ENCODE measurements at regions not wholly inside any gene's neighbourhood (a gene's known extent, or its start where the extent isn't known, plus 50 kb on each side); places are given as distances from the start of the nearest gene placed in this dataset.
"Not testable (repeated sequence)": the region's sequence is repeated elsewhere in the genome, so short reads cannot be mapped to it uniquely, and the experiment has no call there.

DNA sequence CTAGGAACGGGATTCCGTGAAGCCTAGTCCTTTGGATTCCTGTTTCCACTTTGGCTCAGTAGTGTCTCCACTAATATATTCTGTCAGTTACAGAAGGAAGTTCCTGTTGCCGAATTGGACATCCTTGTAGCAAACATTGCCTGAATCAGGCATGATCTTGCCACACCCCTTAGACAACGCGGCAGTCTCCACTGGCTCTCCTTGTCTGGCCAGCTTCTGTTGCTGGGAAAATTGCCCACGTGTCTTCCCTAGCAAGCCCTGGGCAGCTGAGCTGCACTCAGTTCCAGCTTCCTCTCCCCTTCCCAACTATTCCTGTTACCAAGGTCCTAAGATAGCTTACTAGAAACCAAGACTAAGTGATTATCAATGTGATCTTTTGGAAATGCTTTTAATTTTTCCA, 316.6 kb upstream of the RIOK2 start:
- Histone ChIP-seq H3K27ac (no peak overlapping the region), H3K9me3 (no peaks in the 10 kb centered on the region), H3K4me1 (no peaks in the 10 kb centered on the region), H3K4me3 (no peak overlapping the region), H3K27me3 (ENCODE audit: low read depth) (no peaks in the 10 kb centered on the region), H3K36me3 (no peaks in the 10 kb centered on the region)
- TF ChIP-seq, protein P1, sequence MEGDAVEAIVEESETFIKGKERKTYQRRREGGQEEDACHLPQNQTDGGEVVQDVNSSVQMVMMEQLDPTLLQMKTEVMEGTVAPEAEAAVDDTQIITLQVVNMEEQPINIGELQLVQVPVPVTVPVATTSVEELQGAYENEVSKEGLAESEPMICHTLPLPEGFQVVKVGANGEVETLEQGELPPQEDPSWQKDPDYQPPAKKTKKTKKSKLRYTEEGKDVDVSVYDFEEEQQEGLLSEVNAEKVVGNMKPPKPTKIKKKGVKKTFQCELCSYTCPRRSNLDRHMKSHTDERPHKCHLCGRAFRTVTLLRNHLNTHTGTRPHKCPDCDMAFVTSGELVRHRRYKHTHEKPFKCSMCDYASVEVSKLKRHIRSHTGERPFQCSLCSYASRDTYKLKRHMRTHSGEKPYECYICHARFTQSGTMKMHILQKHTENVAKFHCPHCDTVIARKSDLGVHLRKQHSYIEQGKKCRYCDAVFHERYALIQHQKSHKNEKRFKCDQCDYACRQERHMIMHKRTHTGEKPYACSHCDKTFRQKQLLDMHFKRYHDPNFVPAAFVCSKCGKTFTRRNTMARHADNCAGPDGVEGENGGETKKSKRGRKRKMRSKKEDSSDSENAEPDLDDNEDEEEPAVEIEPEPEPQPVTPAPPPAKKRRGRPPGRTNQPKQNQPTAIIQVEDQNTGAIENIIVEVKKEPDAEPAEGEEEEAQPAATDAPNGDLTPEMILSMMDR (IDR thresholded peaks at IDR 0.05): no peak
- intact Hi-C loops (cut with DNase I): no loop called here
- no peak for ATAC-seq
- no peak for DNase-seq

DNA sequence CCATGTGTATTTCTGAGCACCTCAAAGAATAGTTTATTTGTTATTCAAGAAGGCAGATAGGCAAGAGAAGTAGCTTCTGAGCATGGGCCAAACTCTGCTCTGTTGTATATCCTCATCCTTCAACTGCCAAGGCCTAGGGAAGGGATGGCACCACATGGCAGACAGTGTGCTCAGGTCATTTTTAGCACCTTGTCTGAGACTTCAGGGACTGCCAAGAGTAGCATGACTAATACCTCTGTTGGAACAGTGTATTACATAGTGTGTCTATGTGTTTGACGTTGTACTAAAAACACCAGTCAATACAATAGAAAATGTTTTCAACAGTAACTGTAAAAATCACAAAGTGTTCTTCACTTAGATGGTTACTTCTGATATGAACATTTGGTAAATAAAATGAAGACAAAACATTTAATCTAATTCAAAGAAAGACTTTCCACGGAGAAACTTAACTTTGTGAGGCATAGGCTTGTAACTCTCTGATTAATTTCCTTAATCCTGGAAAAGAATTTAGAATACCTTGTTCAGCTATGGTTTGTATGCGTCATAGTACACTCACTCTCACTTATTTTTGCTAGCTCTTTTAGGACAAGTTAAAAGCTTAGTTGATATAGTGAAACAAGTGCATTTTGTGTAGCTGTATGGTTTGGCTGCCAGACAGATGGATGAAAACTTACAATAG, 318.4 kb upstream of the RIOK2 start:
- H3K4me3 ChIP-seq: no peak overlapping the region
- ATAC-seq (no peak), DNase-seq (no peak)
- no peaks in the 10 kb centered on the region for H3K27me3 ChIP-seq (ENCODE audit: low read depth)
- no peak overlapping the region for H3K27ac ChIP-seq
- no peaks in the 10 kb centered on the region for H3K9me3 ChIP-seq
- TF ChIP-seq, protein P1 (IDR thresholded peaks at IDR 0.05): no peak
- intact Hi-C loops (cut with DNase I): no loop called here
- no peaks in the 10 kb centered on the region for H3K36me3 ChIP-seq
- no peaks in the 10 kb centered on the region for H3K4me1 ChIP-seq

DNA sequence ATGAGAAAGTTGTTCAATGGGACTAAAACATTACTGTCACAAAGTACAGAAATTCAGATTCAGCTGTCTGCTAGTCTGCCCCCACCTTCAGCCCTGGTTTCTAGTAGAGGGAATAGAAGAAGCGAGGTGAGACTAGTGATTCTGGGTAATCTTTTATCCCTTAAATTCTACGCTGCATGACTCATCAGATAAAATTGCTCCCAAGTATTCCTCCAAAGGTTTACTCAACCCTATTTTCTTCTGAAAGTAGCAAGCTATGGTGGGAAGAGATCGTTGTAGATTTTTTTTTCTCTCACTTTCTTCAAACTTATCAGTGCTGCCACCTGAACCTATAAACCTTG, 318.9 kb upstream of the RIOK2 start:
- intact Hi-C loops (cut with DNase I): no loop called here
- no peaks in the 10 kb centered on the region for H3K9me3 ChIP-seq
- TF ChIP-seq, protein P1 (IDR thresholded peaks at IDR 0.05): no peak

DNA sequence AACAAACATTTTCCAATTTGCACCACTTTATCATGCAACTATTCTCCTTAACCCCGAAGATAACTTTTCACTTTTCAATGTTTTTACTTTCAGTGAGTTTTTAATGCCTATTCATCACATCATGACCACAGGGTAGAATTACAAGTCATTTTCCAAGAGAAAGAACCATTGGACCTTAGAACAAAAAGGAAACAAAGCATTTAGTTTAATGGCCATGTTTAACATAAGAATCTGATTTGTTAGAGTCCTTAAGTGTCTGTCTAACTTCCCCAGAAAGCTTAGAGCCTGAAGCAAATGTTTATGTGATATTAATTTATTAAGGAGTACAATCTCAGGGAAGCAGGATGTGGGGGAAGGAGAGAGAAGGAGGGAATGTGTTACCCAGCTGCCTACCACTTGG, 325.8 kb upstream of the RIOK2 start:
- intact Hi-C loops (cut with DNase I): no loop called here
- ATAC-seq: no peak

More for the DNA sequence above, 318.9 kb upstream of the RIOK2 start:
- DNase-seq (no peak), ATAC-seq (no peak)
- Histone ChIP-seq H3K36me3 (no peaks in the 10 kb centered on the region), H3K4me3 (no peak overlapping the region), H3K27ac (no peak overlapping the region), H3K4me1 (no peaks in the 10 kb centered on the region), H3K27me3 (ENCODE audit: low read depth) (no peaks in the 10 kb centered on the region)

DNA sequence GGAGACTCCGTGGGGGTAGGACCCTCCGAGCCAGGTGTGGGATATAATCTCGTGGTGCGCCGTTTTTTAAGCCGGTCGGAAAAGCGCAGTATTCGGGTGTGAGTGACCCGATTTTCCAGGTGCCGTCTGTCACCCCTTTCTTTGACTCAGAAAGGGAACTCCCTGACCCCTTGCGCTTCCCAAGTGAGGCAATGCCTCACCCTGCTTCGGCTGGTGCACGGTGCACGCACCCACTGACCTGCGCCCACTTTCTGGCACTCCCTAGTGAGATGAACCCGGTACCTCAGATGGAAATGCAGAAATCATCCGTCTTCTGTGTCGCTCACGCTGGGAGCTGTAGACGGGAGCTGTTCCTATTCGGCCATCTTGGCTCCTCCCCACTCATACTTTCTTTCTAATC, 336.5 kb upstream of the RIOK2 start:
- H3K27ac ChIP-seq; H3K36me3 ChIP-seq; H3K4me3 ChIP-seq; DNase-seq; H3K4me1 ChIP-seq; ATAC-seq; H3K9me3 ChIP-seq; intact Hi-C loops (cut with DNase I); H3K27me3 ChIP-seq (ENCODE audit: low read depth): not testable (repeated sequence)

More for the DNA sequence above, 325.8 kb upstream of the RIOK2 start:
- no peak overlapping the region for H3K27ac ChIP-seq
- DNase-seq: no peak
- H3K4me1 ChIP-seq: no peaks in the 10 kb centered on the region
- no peak overlapping the region for H3K4me3 ChIP-seq
- TF ChIP-seq, protein P1 (IDR thresholded peaks at IDR 0.05): no peak
- no peaks in the 10 kb centered on the region for H3K36me3 ChIP-seq
- H3K9me3 ChIP-seq: no peaks in the 10 kb centered on the region
- H3K27me3 ChIP-seq (ENCODE audit: low read depth): no peaks in the 10 kb centered on the region

DNA sequence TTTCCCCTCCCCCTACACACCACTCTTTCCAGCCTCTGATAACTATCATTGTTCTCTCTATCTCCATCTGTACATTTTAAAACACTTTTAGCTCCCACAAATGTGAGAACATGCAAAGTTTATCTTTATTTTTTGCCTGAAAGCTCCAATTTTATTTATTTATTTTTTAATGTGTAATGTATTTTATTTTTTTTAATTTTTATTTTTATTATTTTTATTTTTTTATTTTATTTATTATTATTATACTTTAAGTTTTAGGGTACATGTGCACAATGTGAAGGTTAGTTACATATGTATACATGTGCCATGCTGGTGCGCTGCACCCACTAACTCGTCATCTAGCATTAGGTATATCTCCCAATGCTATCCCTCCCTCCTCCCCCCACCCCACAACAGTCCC, 340.3 kb upstream of the RIOK2 start:
- intact Hi-C loops (cut with DNase I); H3K27ac ChIP-seq; H3K27me3 ChIP-seq (ENCODE audit: low read depth); H3K36me3 ChIP-seq; ATAC-seq; H3K4me3 ChIP-seq; DNase-seq; H3K4me1 ChIP-seq; H3K9me3 ChIP-seq: not testable (repeated sequence)

DNA sequence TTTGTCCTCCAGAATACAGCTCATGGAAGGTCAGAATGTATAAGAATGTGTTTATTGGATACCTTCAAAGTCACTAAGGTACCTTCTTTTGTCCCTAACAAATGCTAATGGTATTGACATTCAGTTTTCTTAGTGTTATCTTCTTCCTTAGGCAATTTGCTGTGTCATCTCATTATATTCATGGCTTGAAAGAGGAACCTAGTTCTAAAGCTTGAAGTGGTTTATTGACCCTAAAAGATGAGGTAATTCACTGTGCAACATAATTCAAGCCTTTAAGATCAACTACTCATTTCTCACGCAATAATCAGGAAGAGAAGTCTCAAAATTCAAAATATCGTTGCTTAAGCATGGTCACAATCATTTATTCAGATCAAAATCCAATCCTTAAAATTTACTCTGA, 342.7 kb upstream of the RIOK2 start:
- Histone ChIP-seq H3K4me1 (no peaks in the 10 kb centered on the region), H3K27me3 (ENCODE audit: low read depth) (no peaks in the 10 kb centered on the region), H3K27ac (no peak overlapping the region), H3K9me3 (no peaks in the 10 kb centered on the region), H3K36me3 (no peaks in the 10 kb centered on the region), H3K4me3 (no peak overlapping the region)
- intact Hi-C loops (cut with DNase I): no loop called here
- ATAC-seq: no peak
- TF ChIP-seq, protein P1 (IDR thresholded peaks at IDR 0.05): no peak
- no peak for DNase-seq

Data from lower lobe of right lung (tissue), 2 donors.